Caco-2 (cell line): ENCODE measurements at regions not wholly inside any gene's neighbourhood (a gene's known extent, or its start where the extent isn't known, plus 50 kb on each side); places are given as distances from the start of the nearest gene placed in this dataset.

Experiments
- BruUV-seq: library from RNA; stranded (reverse); fragments of 400-500 nt; replicated peaks from 2 replicates; lab custom pipeline; 2021; lab: Mats Ljungman, UMichigan
- CTCF ChIA-PET: fragments of 300-600 bp; sonication (Branson Sonifier 250); formaldehyde crosslinking; loops from one replicate; lab custom pipeline; 2022; ENCODE audit warnings: antibody characterized with exemption; lab: Charles Lee
- POLR2A ChIA-PET: fragments of 300-600 bp; sonication (Branson Sonifier 250); formaldehyde crosslinking; loops from one replicate; lab custom pipeline; 2022; ENCODE audit warnings: antibody characterized with exemption; lab: Charles Lee
- DNase-seq, 2 experiments: peaks; one replicate each; pipeline versions ENCODE4 v3.0.0 to v3.0.0-alpha.2; 2020 to 2022
- H3K27me3 ChIP-seq: replicated peaks from 2 replicates; pipeline ENCODE4 v1.6.0; 2011; ENCODE audit warnings: low read length; ENCODE audit not compliant: control insufficient read depth, insufficient read depth
- H3K36me3 ChIP-seq: 2 replicates; pipeline ENCODE4 v1.5.1; 2011; ENCODE audit warnings: low read length; ENCODE audit not compliant: control insufficient read depth, insufficient read depth
- H3K4me1 ChIP-seq: fragments of 250-450 bp; sonication (Bioruptor Pico); 2 replicates; pipeline ENCODE4 v1.5.1; 2020; ENCODE audit warnings: mild to moderate bottlenecking
- H3K4me3 ChIP-seq: 2 replicates; pipeline ENCODE4 v1.5.1; 2011; ENCODE audit warnings: low read depth, mild to moderate bottlenecking, control low read depth, low read length
- H3K9me3 ChIP-seq: fragments of 250-450 bp; sonication (Bioruptor Pico); 2 replicates; pipeline ENCODE4 v1.5.1; 2020; ENCODE audit warnings: mild to moderate bottlenecking, moderate library complexity
- H3K27ac Mint-ChIP-seq: one replicate; pipeline ENCODE4 v1.8.0; 2022; ENCODE audit warnings: mixed read lengths; ENCODE audit not compliant: unreplicated experiment
- H3K27me3 Mint-ChIP-seq: one replicate; pipeline ENCODE4 v1.8.0; 2022; ENCODE audit warnings: mixed read lengths; ENCODE audit not compliant: insufficient read depth, unreplicated experiment
- H3K36me3 Mint-ChIP-seq: one replicate; pipeline ENCODE4 v1.8.0; 2022; ENCODE audit warnings: mild to moderate bottlenecking, mixed read lengths; ENCODE audit not compliant: insufficient read depth, unreplicated experiment
- H3K4me1 Mint-ChIP-seq: one replicate; pipeline ENCODE4 v1.8.0; 2022; ENCODE audit warnings: low read depth, mixed read lengths; ENCODE audit not compliant: unreplicated experiment
- H3K4me3 Mint-ChIP-seq: one replicate; pipeline ENCODE4 v1.8.0; 2022; ENCODE audit warnings: mild to moderate bottlenecking, moderate library complexity, mixed read lengths; ENCODE audit not compliant: unreplicated experiment
- H3K9me3 Mint-ChIP-seq: one replicate; pipeline ENCODE4 v1.8.0; 2022; ENCODE audit warnings: mixed read lengths; ENCODE audit not compliant: unreplicated experiment
- CTCF ChIP-seq, 2 experiments: fragments of 200-600 bp in 1 of 2; IDR thresholded peaks; 1 replicate in 1 of 2; 2 replicates in 1 of 2; pipeline versions ENCODE4 v1.5.1 to v1.8.0; 2011 to 2022; ENCODE audit warnings: antibody characterized with exemption in 1 of 2, control low read depth in 1 of 2, inconsistent platforms in 1 of 2, low read depth in 1 of 2, low read length in 1 of 2, mild to moderate bottlenecking in 1 of 2, moderate library complexity in 1 of 2; ENCODE audit not compliant: insufficient read depth in 1 of 2, severe bottlenecking in 1 of 2, unreplicated experiment in 1 of 2
- intact Hi-C: fragments of 100-400 bp; cut with micrococcal nuclease; formaldehyde crosslinking; loops from one replicate; pipeline ENCODE4 v1.10.0; 2022; ENCODE audit not compliant: unreplicated experiment

GRCh38 chr13:106061781-106062180, 473.7 kb downstream of the EFNB2 start:
- intact Hi-C loops = no loop called here
- Histone ChIP-seq H3K4me1 (no peaks in the 10 kb centered on the region), H3K9me3 (no peaks in the 10 kb centered on the region), H3K36me3 (no peaks in the 10 kb centered on the region), H3K4me3 (no peak overlapping the region), H3K27me3 (no peaks in the 10 kb centered on the region)
- ChIA-PET CTCF (no interaction called here), POLR2A (no interaction called here)
- H3K4me3 Mint-ChIP-seq = no peak overlapping the region
- H3K9me3 Mint-ChIP-seq = peaks cover 15% of the 10 kb centered on the region
- no TSS peak for BruUV-seq
- no peak for DNase-seq
- H3K36me3 Mint-ChIP-seq = peaks cover 4% of the 10 kb centered on the region
- H3K27me3 Mint-ChIP-seq = no peaks in the 10 kb centered on the region
- H3K4me1 Mint-ChIP-seq = peaks cover 9% of the 10 kb centered on the region
- H3K27ac Mint-ChIP-seq = no peak overlapping the region
- TF ChIP-seq CTCF (IDR thresholded peaks at IDR 0.05; ENCODE audit: insufficient read depth in 1 of 2, low read depth in 1 of 2, low read length in 1 of 2, severe bottlenecking in 1 of 2, unreplicated experiment in 1 of 2) = no peak

GRCh38 chr13:106056851-106057250, 478.6 kb downstream of the EFNB2 start:
- H3K9me3 ChIP-seq = no peaks in the 10 kb centered on the region
- no peak for DNase-seq
- CTCF ChIA-PET = no interaction called here
- H3K9me3 Mint-ChIP-seq = no peaks in the 10 kb centered on the region
- H3K4me1 Mint-ChIP-seq = no peaks in the 10 kb centered on the region
- no peaks in the 10 kb centered on the region for H3K27me3 Mint-ChIP-seq
- intact Hi-C loops = no loop called here
- BruUV-seq = no TSS peak
- no peak overlapping the region for H3K4me3 Mint-ChIP-seq
- no peak overlapping the region for H3K27ac Mint-ChIP-seq
- no peaks in the 10 kb centered on the region for H3K4me1 ChIP-seq
- H3K36me3 ChIP-seq = no peaks in the 10 kb centered on the region
- H3K36me3 Mint-ChIP-seq = no peaks in the 10 kb centered on the region
- no peaks in the 10 kb centered on the region for H3K27me3 ChIP-seq
- no peak for TF ChIP-seq CTCF (IDR thresholded peaks at IDR 0.05; ENCODE audit: insufficient read depth in 1 of 2, low read depth in 1 of 2, low read length in 1 of 2, severe bottlenecking in 1 of 2, unreplicated experiment in 1 of 2)
- POLR2A ChIA-PET = no interaction called here
- no peak overlapping the region for H3K4me3 ChIP-seq

- Histone ChIP-seq H3K4me3 (no peak overlapping the region), H3K4me1 (no peaks in the 10 kb centered on the region), H3K36me3 (no peaks in the 10 kb centered on the region), H3K9me3 (no peaks in the 10 kb centered on the region), H3K27me3 (no peaks in the 10 kb centered on the region)
- ChIA-PET POLR2A (no interaction called here), CTCF (no interaction called here)
- no TSS peak for BruUV-seq
- TF ChIP-seq CTCF (IDR thresholded peaks at IDR 0.05; ENCODE audit: insufficient read depth in 1 of 2, low read depth in 1 of 2, low read length in 1 of 2, severe bottlenecking in 1 of 2, unreplicated experiment in 1 of 2) = no peak
- Mint-ChIP-seq H3K27ac (no peak overlapping the region), H3K9me3 (no peaks in the 10 kb centered on the region), H3K4me1 (peaks cover 5% of the 10 kb centered on the region), H3K36me3 (no peaks in the 10 kb centered on the region), H3K27me3 (no peaks in the 10 kb centered on the region), H3K4me3 (no peak overlapping the region)
- no peak for DNase-seq
- intact Hi-C loops = no loop called here
Observed at GRCh38 chr13:106052200-106052767, 483.2 kb downstream of the EFNB2 start.
